ENCODE measurements at regions not wholly inside any gene's neighbourhood (a gene's known extent, or its start where the extent isn't known, plus 50 kb on each side); places are given as distances from the start of the nearest gene placed in this dataset.

DNA sequence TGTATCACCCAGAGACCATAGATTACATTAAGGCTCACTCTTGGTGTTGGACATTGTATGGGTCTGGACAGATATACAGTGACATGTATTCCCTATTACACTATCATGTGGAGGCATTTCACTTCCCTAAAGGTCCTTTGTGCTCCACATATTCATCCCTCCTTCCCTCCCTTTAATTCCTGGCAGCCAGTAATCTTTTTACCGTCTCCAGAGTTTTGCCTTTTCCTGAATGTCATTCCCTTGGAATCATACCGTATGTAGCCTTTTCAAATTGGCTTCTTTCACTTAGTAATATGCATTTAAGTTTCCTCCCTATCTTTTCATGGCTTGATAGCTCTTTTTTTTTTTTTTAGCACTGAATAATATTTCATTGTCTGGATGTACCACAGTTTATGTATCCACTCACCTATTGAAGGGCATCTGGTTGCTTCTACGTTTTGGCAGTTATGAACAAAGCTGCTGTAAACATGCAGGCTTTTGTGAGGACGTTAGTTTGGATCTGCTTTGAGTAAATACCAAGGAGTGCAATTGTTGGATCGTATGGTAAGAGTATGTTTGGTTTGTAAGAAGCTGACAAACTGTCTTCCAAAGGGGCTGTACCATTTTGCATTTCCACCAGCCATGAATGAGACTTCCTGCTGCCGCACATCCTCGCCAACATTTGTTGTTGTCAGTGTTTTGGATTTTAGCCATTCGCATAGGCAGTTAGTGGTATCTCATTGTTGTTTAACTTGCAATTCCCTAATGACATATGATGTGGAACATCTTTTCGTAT is 122.1 kb upstream of the SMIM23 start:
- Histone ChIP-seq H3K4me3 (ENCODE audit: low read length) (no peak overlapping the region), H3K27me3 (ENCODE audit: control insufficient read depth in 2 of 2, insufficient read depth in 2 of 2, low read length in 2 of 2) (no peaks in the 10 kb centered on the region), H3K9me3 (ENCODE audit: control insufficient read depth in 2 of 3, low read length in 3 of 3) (no peaks in the 10 kb centered on the region), H3K27ac (ENCODE audit: low read depth, low read length) (no peak overlapping the region), H3K4me1 (ENCODE audit: control insufficient read depth in 2 of 2, insufficient read depth in 2 of 2, low read length in 2 of 2) (no peaks in the 10 kb centered on the region), H3K36me3 (ENCODE audit: control insufficient read depth in 2 of 3, insufficient read depth in 3 of 3, low read length in 3 of 3) (no peaks in the 10 kb centered on the region)
- no peaks in the 10 kb centered on the region for H3K9me3 Mint-ChIP-seq
- no peak for DNase-seq
- intact Hi-C loops (cut with micrococcal nuclease) = no loop called here
- ChIA-PET CTCF (no interaction called here), POLR2A (no interaction called here)
- no peaks in the 10 kb centered on the region for H3K36me3 Mint-ChIP-seq
- H3K27me3 Mint-ChIP-seq = peaks cover 0 to 6% (median 0%) of the 10 kb centered on the region in 5 donors
- H3K4me3 Mint-ChIP-seq = no peak overlapping the region
- H3K27ac Mint-ChIP-seq = no peak overlapping the region
- ATAC-seq = no peak
- no peaks in the 10 kb centered on the region for H3K4me1 Mint-ChIP-seq

DNA sequence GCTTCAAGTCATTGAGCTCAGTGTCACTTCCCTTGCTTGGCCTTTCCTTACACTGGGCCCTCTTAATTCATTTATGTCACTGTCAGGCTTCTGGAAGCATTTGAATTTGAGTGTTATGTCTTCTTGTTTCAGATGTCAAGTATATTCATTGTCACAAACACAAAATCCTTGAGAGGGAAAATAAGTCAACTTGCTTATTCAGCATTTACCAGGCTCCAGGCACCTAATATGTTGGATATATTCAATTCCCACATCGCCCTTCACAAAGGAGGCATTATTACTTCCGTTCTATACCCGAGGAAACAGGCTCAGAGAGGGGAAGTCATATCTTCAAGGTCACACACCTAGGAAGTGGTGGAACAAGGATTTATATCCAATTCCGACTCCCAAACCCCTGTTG is 121.1 kb upstream of the SMIM23 start:
- intact Hi-C loops (cut with micrococcal nuclease) = no loop called here

DNA sequence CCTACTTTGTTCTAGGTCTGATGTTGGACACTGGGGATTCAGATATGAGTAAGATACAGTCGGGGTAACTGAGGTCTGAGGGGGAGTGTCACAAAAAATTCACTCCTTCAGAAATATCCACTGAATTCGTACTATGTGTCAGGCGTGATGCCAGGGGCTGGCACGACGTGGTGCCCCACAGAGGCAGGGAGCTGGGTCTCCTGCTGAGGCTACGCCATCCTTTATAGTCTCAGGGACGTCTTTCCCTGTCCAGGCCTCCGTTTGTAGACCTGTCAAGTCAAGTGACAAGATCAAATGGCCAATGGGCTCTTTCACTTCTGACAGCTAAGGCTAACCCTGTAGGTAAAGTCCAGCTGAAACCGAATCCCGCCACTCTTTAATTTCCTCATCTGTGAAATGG is 118.8 kb upstream of the SMIM23 start:
- Histone ChIP-seq H3K27ac (ENCODE audit: low read depth, low read length) (no peak overlapping the region), H3K36me3 (ENCODE audit: control insufficient read depth in 2 of 3, insufficient read depth in 3 of 3, low read length in 3 of 3) (no peaks in the 10 kb centered on the region), H3K4me3 (ENCODE audit: low read length) (no peak overlapping the region), H3K4me1 (ENCODE audit: control insufficient read depth in 2 of 2, insufficient read depth in 2 of 2, low read length in 2 of 2) (no peaks in the 10 kb centered on the region), H3K27me3 (ENCODE audit: control insufficient read depth in 2 of 2, insufficient read depth in 2 of 2, low read length in 2 of 2) (no peaks in the 10 kb centered on the region), H3K9me3 (ENCODE audit: control insufficient read depth in 2 of 3, low read length in 3 of 3) (no peaks in the 10 kb centered on the region)
- H3K27me3 Mint-ChIP-seq = peaks cover 0 to 6% (median 1%) of the 10 kb centered on the region in 5 donors
- H3K9me3 Mint-ChIP-seq = no peaks in the 10 kb centered on the region
- no peak overlapping the region for H3K27ac Mint-ChIP-seq
- H3K4me3 Mint-ChIP-seq = no peak overlapping the region
- POLR2A ChIA-PET = no interaction called here
- no peaks in the 10 kb centered on the region for H3K36me3 Mint-ChIP-seq
- DNase-seq = no peak
- CTCF ChIA-PET = no interaction called here
- intact Hi-C loops (cut with micrococcal nuclease) = no loop called here
- H3K4me1 Mint-ChIP-seq = no peaks in the 10 kb centered on the region
- no peak for ATAC-seq

More for the DNA sequence above, 121.1 kb upstream of the SMIM23 start:
- Histone ChIP-seq H3K4me3 (ENCODE audit: low read length) (no peak overlapping the region), H3K27me3 (ENCODE audit: control insufficient read depth in 2 of 2, insufficient read depth in 2 of 2, low read length in 2 of 2) (no peaks in the 10 kb centered on the region), H3K27ac (ENCODE audit: low read depth, low read length) (no peak overlapping the region), H3K4me1 (ENCODE audit: control insufficient read depth in 2 of 2, insufficient read depth in 2 of 2, low read length in 2 of 2) (no peaks in the 10 kb centered on the region), H3K36me3 (ENCODE audit: control insufficient read depth in 2 of 3, insufficient read depth in 3 of 3, low read length in 3 of 3) (no peaks in the 10 kb centered on the region), H3K9me3 (ENCODE audit: control insufficient read depth in 2 of 3, low read length in 3 of 3) (no peaks in the 10 kb centered on the region)
- Mint-ChIP-seq H3K27me3 (peaks cover 0 to 6% (median 0%) of the 10 kb centered on the region in 5 donors), H3K27ac (no peak overlapping the region), H3K36me3 (no peaks in the 10 kb centered on the region), H3K9me3 (no peaks in the 10 kb centered on the region), H3K4me3 (no peak overlapping the region), H3K4me1 (no peaks in the 10 kb centered on the region)
- no peak for ATAC-seq
- ChIA-PET CTCF (no interaction called here), POLR2A (no interaction called here)
- DNase-seq = no peak

DNA sequence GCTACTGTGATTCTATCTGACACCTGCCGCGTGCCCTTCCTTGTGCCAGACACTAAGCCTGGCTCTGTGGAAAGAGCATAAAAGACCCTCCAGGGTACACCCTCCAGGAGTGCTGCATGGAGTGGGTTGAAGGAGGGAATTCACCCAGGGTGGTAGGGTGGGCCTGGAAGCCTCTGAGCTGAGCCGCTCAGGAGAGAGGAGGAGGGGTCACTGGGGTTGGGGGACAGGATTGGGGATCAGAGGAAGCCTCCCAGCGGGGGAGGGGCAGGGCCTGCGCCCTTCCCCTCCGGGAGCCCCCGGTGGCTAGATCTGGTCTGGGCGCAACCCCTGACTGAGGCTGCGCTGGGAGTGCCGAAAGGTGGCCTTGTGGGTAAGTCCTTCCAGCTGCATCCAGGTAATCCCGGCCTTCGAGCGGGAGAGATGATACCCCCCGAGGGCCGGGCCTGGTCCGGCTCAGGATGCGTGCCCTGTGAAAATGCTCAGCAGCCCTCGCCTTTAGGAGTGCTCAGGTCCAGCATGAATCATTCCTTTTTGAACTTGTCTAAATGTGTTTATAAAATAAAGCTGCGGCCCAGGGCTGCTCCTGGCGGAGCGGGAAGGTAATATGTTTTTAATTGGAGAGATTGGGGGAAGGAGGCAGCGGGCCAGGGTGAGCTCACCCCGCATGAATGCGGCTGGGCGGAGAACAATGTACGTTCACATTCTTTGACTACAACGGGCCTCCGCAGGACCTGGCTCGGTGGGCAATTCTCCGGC is 118.1 kb upstream of the SMIM23 start:
- H3K9me3 ChIP-seq (ENCODE audit: control insufficient read depth in 2 of 3, low read length in 3 of 3) = no peaks in the 10 kb centered on the region
- H3K27ac ChIP-seq (ENCODE audit: low read depth, low read length) = no peak overlapping the region
- ATAC-seq = no peak
- H3K27ac Mint-ChIP-seq = no peak overlapping the region
- H3K4me1 Mint-ChIP-seq = no peaks in the 10 kb centered on the region
- DNase-seq = no peak
- H3K9me3 Mint-ChIP-seq = no peaks in the 10 kb centered on the region
- H3K4me1 ChIP-seq (ENCODE audit: control insufficient read depth in 2 of 2, insufficient read depth in 2 of 2, low read length in 2 of 2) = no peaks in the 10 kb centered on the region
- ChIA-PET POLR2A (no interaction called here), CTCF (no interaction called here)
- H3K36me3 Mint-ChIP-seq = no peaks in the 10 kb centered on the region
- H3K4me3 Mint-ChIP-seq = no peak overlapping the region
- H3K27me3 ChIP-seq (ENCODE audit: control insufficient read depth in 2 of 2, insufficient read depth in 2 of 2, low read length in 2 of 2) = no peaks in the 10 kb centered on the region
- intact Hi-C loops (cut with micrococcal nuclease) = no loop called here
- H3K36me3 ChIP-seq (ENCODE audit: control insufficient read depth in 2 of 3, insufficient read depth in 3 of 3, low read length in 3 of 3) = no peaks in the 10 kb centered on the region
- no peak overlapping the region for H3K4me3 ChIP-seq (ENCODE audit: low read length)
- peaks cover 0 to 6% (median 1%) of the 10 kb centered on the region in 5 donors for H3K27me3 Mint-ChIP-seq

DNA sequence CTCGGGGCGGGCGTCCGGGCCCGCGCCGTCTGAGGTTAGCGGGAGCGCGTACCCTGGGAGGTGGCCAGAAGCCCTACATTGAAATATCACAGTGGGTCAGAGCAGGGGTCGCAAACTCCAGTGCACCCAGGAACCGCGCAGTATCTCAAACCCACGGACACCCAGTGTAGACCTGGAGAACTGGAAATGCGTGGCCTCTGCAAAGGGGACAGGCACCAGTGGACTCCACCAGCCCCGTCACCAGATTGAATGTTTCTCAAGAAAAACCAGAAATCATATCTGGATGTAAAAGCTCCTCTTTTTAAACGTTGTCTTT is 117.6 kb upstream of the SMIM23 start:
- CTCF ChIA-PET = no interaction called here
- Histone ChIP-seq H3K4me3 (ENCODE audit: low read length) (no peak overlapping the region), H3K27ac (ENCODE audit: low read depth, low read length) (no peak overlapping the region), H3K9me3 (ENCODE audit: control insufficient read depth in 2 of 3, low read length in 3 of 3) (no peaks in the 10 kb centered on the region), H3K36me3 (ENCODE audit: control insufficient read depth in 2 of 3, insufficient read depth in 3 of 3, low read length in 3 of 3) (no peaks in the 10 kb centered on the region), H3K27me3 (ENCODE audit: control insufficient read depth in 2 of 2, insufficient read depth in 2 of 2, low read length in 2 of 2) (no peaks in the 10 kb centered on the region), H3K4me1 (ENCODE audit: control insufficient read depth in 2 of 2, insufficient read depth in 2 of 2, low read length in 2 of 2) (no peaks in the 10 kb centered on the region)
- intact Hi-C loops (cut with micrococcal nuclease) = no loop called here
- DNase-seq = no peak
- H3K36me3 Mint-ChIP-seq = no peaks in the 10 kb centered on the region
- no peaks in the 10 kb centered on the region for H3K4me1 Mint-ChIP-seq
- H3K9me3 Mint-ChIP-seq = no peaks in the 10 kb centered on the region
- POLR2A ChIA-PET = no interaction called here
- no peak overlapping the region for H3K4me3 Mint-ChIP-seq
- H3K27me3 Mint-ChIP-seq = peaks cover 0 to 6% (median 1%) of the 10 kb centered on the region in 5 donors
- no peak overlapping the region for H3K27ac Mint-ChIP-seq
- ATAC-seq = no peak

DNA sequence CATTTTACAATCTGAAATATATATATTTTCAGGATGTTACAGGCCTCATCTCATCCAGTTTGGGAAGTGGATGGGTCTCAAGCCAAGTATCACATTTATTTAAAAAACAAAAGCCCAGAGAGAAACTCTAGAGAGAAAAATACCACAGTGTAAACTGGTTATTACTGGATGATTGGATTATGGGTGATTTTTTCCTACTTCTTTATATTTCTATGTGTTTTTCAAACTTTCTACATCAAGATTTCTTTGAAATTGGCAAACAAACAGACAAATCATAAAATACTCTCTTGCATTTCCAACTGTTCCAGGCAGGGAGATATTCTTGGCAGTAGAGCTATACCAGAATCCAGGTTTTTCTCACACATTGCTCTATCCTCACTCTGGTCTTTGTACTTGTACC is 116.0 kb upstream of the SMIM23 start:
- CTCF ChIA-PET = no interaction called here
- POLR2A ChIA-PET = no interaction called here
- no peaks in the 10 kb centered on the region for H3K36me3 ChIP-seq (ENCODE audit: control insufficient read depth in 2 of 3, insufficient read depth in 3 of 3, low read length in 3 of 3)
- Mint-ChIP-seq H3K27me3 (peaks cover 0 to 18% (median 6%) of the 10 kb centered on the region in 5 donors), H3K9me3 (peaks cover 1 to 8% (median 5%) of the 10 kb centered on the region in 11 donors), H3K4me3 (no peak overlapping the region), H3K36me3 (peaks cover 0 to 3% (median 0%) of the 10 kb centered on the region in 5 donors), H3K4me1 (no peaks in the 10 kb centered on the region), H3K27ac (no peak overlapping the region)
- H3K27me3 ChIP-seq (ENCODE audit: control insufficient read depth in 2 of 2, insufficient read depth in 2 of 2, low read length in 2 of 2) = no peaks in the 10 kb centered on the region
- no peaks in the 10 kb centered on the region for H3K9me3 ChIP-seq (ENCODE audit: control insufficient read depth in 2 of 3, low read length in 3 of 3)
- H3K4me1 ChIP-seq (ENCODE audit: control insufficient read depth in 2 of 2, insufficient read depth in 2 of 2, low read length in 2 of 2) = no peaks in the 10 kb centered on the region
- intact Hi-C loops (cut with micrococcal nuclease) = no loop called here
- ATAC-seq (no peak), DNase-seq (no peak)
- no peak overlapping the region for H3K4me3 ChIP-seq (ENCODE audit: low read length)
- H3K27ac ChIP-seq (ENCODE audit: low read depth, low read length) = no peak overlapping the region

DNA sequence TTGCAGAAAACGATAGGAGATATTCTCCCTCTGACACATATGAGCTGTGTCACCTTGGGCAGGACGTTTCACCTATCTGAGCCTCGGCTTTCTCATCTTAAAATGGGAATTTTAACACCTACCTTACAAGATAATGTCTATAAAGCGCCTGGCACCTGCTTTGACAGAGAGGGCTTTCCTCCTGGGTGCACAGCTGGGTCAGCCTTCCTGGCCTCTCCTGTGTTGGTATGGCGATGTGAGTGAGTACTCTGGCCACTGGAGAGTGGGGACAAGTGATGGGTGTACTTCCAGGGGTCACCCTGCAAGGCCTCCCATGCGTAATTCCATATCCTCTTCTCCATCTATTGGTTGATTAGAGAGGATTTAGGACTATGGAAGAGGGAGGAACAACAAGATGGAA is 113.1 kb upstream of the SMIM23 start:
- Mint-ChIP-seq H3K36me3 (peaks cover 0 to 3% (median 0%) of the 10 kb centered on the region in 5 donors), H3K27me3 (peaks cover 0 to 26% (median 9%) of the 10 kb centered on the region in 5 donors), H3K4me3 (no peak overlapping the region), H3K4me1 (peaks cover 0 to 6% (median 0%) of the 10 kb centered on the region in 7 donors), H3K9me3 (peaks cover 2 to 10% (median 5%) of the 10 kb centered on the region in 11 donors), H3K27ac (no peak overlapping the region)
- CTCF ChIA-PET = no interaction called here
- DNase-seq (no peak), ATAC-seq (no peak)
- H3K27me3 ChIP-seq (ENCODE audit: control insufficient read depth in 2 of 2, insufficient read depth in 2 of 2, low read length in 2 of 2) = no peaks in the 10 kb centered on the region
- intact Hi-C loops (cut with micrococcal nuclease) = no loop called here
- POLR2A ChIA-PET = no interaction called here
- H3K27ac ChIP-seq (ENCODE audit: low read depth, low read length) = no peak overlapping the region
- H3K9me3 ChIP-seq (ENCODE audit: control insufficient read depth in 2 of 3, low read length in 3 of 3) = no peaks in the 10 kb centered on the region
- H3K4me1 ChIP-seq (ENCODE audit: control insufficient read depth in 2 of 2, insufficient read depth in 2 of 2, low read length in 2 of 2) = no peaks in the 10 kb centered on the region
- no peak overlapping the region for H3K4me3 ChIP-seq (ENCODE audit: low read length)
- H3K36me3 ChIP-seq (ENCODE audit: control insufficient read depth in 2 of 3, insufficient read depth in 3 of 3, low read length in 3 of 3) = no peaks in the 10 kb centered on the region
